Mesenchymal stem cell (in vitro differentiated cells and primary cell): ENCODE measurements at regions not wholly inside any gene's neighbourhood (a gene's known extent, or its start where the extent isn't known, plus 50 kb on each side); places are given as distances from the start of the nearest gene placed in this dataset.

Source experiments
- DNase-seq: peaks from one replicate; pipeline ENCODE4 v3.0.0-alpha.2; 2013
- H2AFZ ChIP-seq: one replicate; pipeline ENCODE4 v1.6.1; 2013; ENCODE audit warnings: low read depth, mild to moderate bottlenecking, control low read depth, inconsistent platforms, low read length, moderate library complexity
- H2AK5ac ChIP-seq: 2 replicates; pipeline ENCODE4 v1.6.1; 2013; ENCODE audit warnings: low read length, moderate library complexity, mild to moderate bottlenecking, inconsistent platforms; ENCODE audit not compliant: severe bottlenecking
- H2BK120ac ChIP-seq: one replicate; pipeline ENCODE4 v1.6.1; 2013; ENCODE audit warnings: low read depth, mild to moderate bottlenecking, inconsistent platforms, low read length, moderate library complexity
- H2BK12ac ChIP-seq, 2 experiments: one replicate each; pipeline ENCODE4 v1.6.1; 2013; ENCODE audit warnings: inconsistent platforms in 2 of 2, low read length in 2 of 2, mild to moderate bottlenecking in 2 of 2, moderate library complexity in 2 of 2, control low read depth in 1 of 2
- H2BK15ac ChIP-seq: one replicate; pipeline ENCODE4 v1.6.1; 2013; ENCODE audit warnings: mild to moderate bottlenecking, low read depth, inconsistent platforms; ENCODE audit not compliant: poor library complexity, severe bottlenecking
- H2BK5ac ChIP-seq: 2 replicates; pipeline ENCODE4 v1.6.1; 2013; ENCODE audit warnings: low read depth, mild to moderate bottlenecking, low read length, control low read depth, inconsistent platforms; ENCODE audit not compliant: poor library complexity, severe bottlenecking
- H3K14ac ChIP-seq, 2 experiments: one replicate each; pipeline ENCODE4 v1.6.1; 2013; ENCODE audit warnings: inconsistent platforms in 2 of 2, low read length in 2 of 2, control low read depth in 1 of 2, mild to moderate bottlenecking in 1 of 2, moderate library complexity in 1 of 2
- H3K18ac ChIP-seq, 2 experiments: one replicate each; pipeline ENCODE4 v1.6.1; 2013; ENCODE audit warnings: inconsistent platforms in 2 of 2, low read length in 2 of 2, control low read depth in 1 of 2, low read depth in 1 of 2, mild to moderate bottlenecking in 1 of 2
- H3K23ac ChIP-seq, 2 experiments: one replicate each; pipeline ENCODE4 v1.6.1; 2013; ENCODE audit warnings: inconsistent platforms in 2 of 2, low read length in 2 of 2, mild to moderate bottlenecking in 2 of 2, moderate library complexity in 2 of 2, control low read depth in 1 of 2
- H3K27ac ChIP-seq: 2 replicates; pipeline ENCODE4 v1.5.1; 2013; ENCODE audit warnings: mild to moderate bottlenecking, moderate library complexity, low read length, control low read depth, inconsistent platforms; ENCODE audit not compliant: poor library complexity, severe bottlenecking
- H3K27me3 ChIP-seq, 2 experiments: 2 replicates each; pipeline versions ENCODE4 v1.6.1 to v1.7.0; 2013; ENCODE audit warnings: low read length in 2 of 2, mild to moderate bottlenecking in 2 of 2, moderate library complexity in 2 of 2, control low read depth in 1 of 2, inconsistent platforms in 1 of 2; ENCODE audit not compliant: control insufficient read depth in 1 of 2, insufficient read depth in 1 of 2
- H3K36me3 ChIP-seq, 2 experiments: 2 replicates each; pipeline versions ENCODE4 v1.6.1 to v1.7.0; 2013; ENCODE audit warnings: low read length in 2 of 2, control low read depth in 1 of 2, inconsistent platforms in 1 of 2, low read depth in 1 of 2, mild to moderate bottlenecking in 1 of 2; ENCODE audit not compliant: insufficient read depth in 2 of 2, control insufficient read depth in 1 of 2
- H3K4ac ChIP-seq, 2 experiments: one replicate each; pipeline ENCODE4 v1.6.1; 2013; ENCODE audit warnings: inconsistent platforms in 2 of 2, low read length in 2 of 2, mild to moderate bottlenecking in 2 of 2, moderate library complexity in 2 of 2, control low read depth in 1 of 2, low read depth in 1 of 2
- H3K4me1 ChIP-seq: 2 replicates; pipeline ENCODE4 v1.6.1; 2013; ENCODE audit warnings: low read depth, low read length, control low read depth; ENCODE audit not compliant: control insufficient read depth, insufficient read depth
- H3K4me2 ChIP-seq: 2 replicates; pipeline ENCODE4 v1.6.1; 2013; ENCODE audit warnings: low read length, mild to moderate bottlenecking, inconsistent platforms; ENCODE audit not compliant: poor library complexity, severe bottlenecking
- H3K4me3 ChIP-seq, 2 experiments: 2 replicates each; pipeline versions ENCODE4 v1.5.1 to v1.7.0; 2013; ENCODE audit warnings: low read length in 2 of 2, mild to moderate bottlenecking in 2 of 2, control low read depth in 1 of 2, low read depth in 1 of 2; ENCODE audit not compliant: insufficient read depth in 1 of 2
- H3K79me1 ChIP-seq: replicated peaks from 2 replicates; pipeline ENCODE4 v1.6.1; 2013; ENCODE audit warnings: mild to moderate bottlenecking, control low read depth, low read length, inconsistent platforms; ENCODE audit not compliant: poor library complexity, severe bottlenecking
- H3K9ac ChIP-seq: 2 replicates; pipeline ENCODE4 v1.7.0; 2013; ENCODE audit warnings: mild to moderate bottlenecking, low read length, moderate library complexity
- H3K9me3 ChIP-seq: 2 replicates; pipeline ENCODE4 v1.7.0; 2013; ENCODE audit warnings: mild to moderate bottlenecking, low read length; ENCODE audit not compliant: control insufficient read depth
- H4K8ac ChIP-seq: one replicate; pipeline ENCODE4 v1.6.1; 2013; ENCODE audit warnings: inconsistent platforms, mild to moderate bottlenecking, low read length, moderate library complexity
- H4K91ac ChIP-seq: one replicate; pipeline ENCODE4 v1.6.1; 2013; ENCODE audit warnings: mild to moderate bottlenecking, low read length, inconsistent platforms
- WGBS: methylation state at CpG from one replicate; pipeline ENCODE4 v1.1.7; 2013; ENCODE audit warnings: mixed read lengths; 5-methylcytosine and 5-hydroxymethylcytosine counted together

- Histone ChIP-seq H3K79me1 (no peaks in the 10 kb centered on the region), H3K4me2 (no peak overlapping the region), H3K23ac (no peak overlapping the region), H3K14ac (no peak overlapping the region), H3K4ac (no peak overlapping the region), H2BK12ac (no peak overlapping the region), H3K4me1 (no peaks in the 10 kb centered on the region), H3K27ac (no peak overlapping the region), H3K4me3 (no peak overlapping the region), H2BK120ac (no peak overlapping the region), H2AK5ac (no peak overlapping the region), H3K9ac (no peak overlapping the region), H3K9me3 (no peaks in the 10 kb centered on the region), H4K8ac (no peak overlapping the region), H3K18ac (no peak overlapping the region), H2AFZ (no peak overlapping the region), H4K91ac (no peak overlapping the region), H3K27me3 (no peaks in the 10 kb centered on the region), H3K36me3 (no peaks in the 10 kb centered on the region), H2BK15ac (no peak overlapping the region), H2BK5ac (no peak overlapping the region)
- whole genome bisulfite sequencing: 47% methylated on average over 1 of the region's 1 CpG
- no peak for DNase-seq
Measured at GRCh38 chr11:26086028-26086427, 245.9 kb upstream of the ANO3 start.

GRCh38 chr11:26087120-26087935, 244.6 kb upstream of the ANO3 start:
- peak overlapping the region in 1 of 2 experiments; percentile 42 for H2BK12ac ChIP-seq
- H3K27me3 ChIP-seq: no peaks in the 10 kb centered on the region
- H4K91ac ChIP-seq: no peak overlapping the region
- no peak for DNase-seq
- H2BK5ac ChIP-seq: no peak overlapping the region
- H3K36me3 ChIP-seq: no peaks in the 10 kb centered on the region
- peak overlapping the region; percentile 15 for H2AK5ac ChIP-seq
- no peak overlapping the region for H2BK120ac ChIP-seq
- no peak overlapping the region for H3K23ac ChIP-seq
- H3K14ac ChIP-seq: no peak overlapping the region
- no peak overlapping the region for H3K4ac ChIP-seq
- no peak overlapping the region for H3K18ac ChIP-seq
- no peak overlapping the region for H3K4me2 ChIP-seq
- no peak overlapping the region for H4K8ac ChIP-seq
- peak overlapping the region; percentile 61 for H3K27ac ChIP-seq
- no peak overlapping the region for H3K9ac ChIP-seq
- H2BK15ac ChIP-seq: no peak overlapping the region
- no peaks in the 10 kb centered on the region for H3K4me1 ChIP-seq
- H3K79me1 ChIP-seq: no peaks in the 10 kb centered on the region
- no peaks in the 10 kb centered on the region for H3K9me3 ChIP-seq
- H3K4me3 ChIP-seq: no peak overlapping the region
- H2AFZ ChIP-seq: no peak overlapping the region
- whole genome bisulfite sequencing: 100% methylated on average over 2 of the region's 4 CpGs

- Histone ChIP-seq H4K91ac (no peak overlapping the region), H3K18ac (no peak overlapping the region), H2BK120ac (no peak overlapping the region), H3K27me3 (no peaks in the 10 kb centered on the region), H3K23ac (no peak overlapping the region), H3K9me3 (no peaks in the 10 kb centered on the region), H3K79me1 (no peaks in the 10 kb centered on the region), H2BK12ac (no peak overlapping the region), H3K9ac (no peak overlapping the region), H2AFZ (no peak overlapping the region), H2BK15ac (no peak overlapping the region), H3K36me3 (no peaks in the 10 kb centered on the region), H2AK5ac (no peak overlapping the region), H3K27ac (peak overlapping the region; percentile 29), H3K4me2 (no peak overlapping the region), H3K14ac (no peak overlapping the region), H2BK5ac (no peak overlapping the region), H4K8ac (no peak overlapping the region), H3K4me3 (no peak overlapping the region), H3K4ac (no peak overlapping the region), H3K4me1 (no peaks in the 10 kb centered on the region)
- DNase-seq: no peak
- no CpG with 5 or more reads among the region's 1 CpG for WGBS
Measured at GRCh38 chr11:26088391-26088790, 243.5 kb upstream of the ANO3 start.

- Histone ChIP-seq H2AFZ (no peak overlapping the region), H3K27ac (no peak overlapping the region), H3K4me3 (no peak overlapping the region), H2BK15ac (no peak overlapping the region), H3K4me2 (no peak overlapping the region), H3K23ac (no peak overlapping the region), H4K8ac (no peak overlapping the region), H3K9ac (no peak overlapping the region), H3K9me3 (no peaks in the 10 kb centered on the region), H2BK120ac (no peak overlapping the region), H4K91ac (no peak overlapping the region), H3K4me1 (no peaks in the 10 kb centered on the region), H3K18ac (no peak overlapping the region), H2AK5ac (no peak overlapping the region), H3K36me3 (no peaks in the 10 kb centered on the region), H3K79me1 (no peaks in the 10 kb centered on the region), H3K14ac (no peak overlapping the region), H2BK5ac (no peak overlapping the region), H3K27me3 (no peaks in the 10 kb centered on the region), H3K4ac (no peak overlapping the region), H2BK12ac (no peak overlapping the region)
- no peak for DNase-seq
- WGBS: no CpG with 5 or more reads among the region's 3 CpGs
Measured at GRCh38 chr11:26090651-26091050, 241.3 kb upstream of the ANO3 start.
